ENCODE measurements at regions not wholly inside any gene's neighbourhood (a gene's known extent, or its start where the extent isn't known, plus 50 kb on each side); places are given as distances from the start of the nearest gene placed in this dataset.
"Not testable (repeated sequence)": the region's sequence is repeated elsewhere in the genome, so short reads cannot be mapped to it uniquely, and the experiment has no call there.

GRCh38 chr16:64089697-64090096, 1032.2 kb downstream of the CDH11 start:
- peak; percentile 9 for DNase-seq

- no peak for DNase-seq
Observed at GRCh38 chr16:64088838-64089237, 1033.0 kb downstream of the CDH11 start.

DNA sequence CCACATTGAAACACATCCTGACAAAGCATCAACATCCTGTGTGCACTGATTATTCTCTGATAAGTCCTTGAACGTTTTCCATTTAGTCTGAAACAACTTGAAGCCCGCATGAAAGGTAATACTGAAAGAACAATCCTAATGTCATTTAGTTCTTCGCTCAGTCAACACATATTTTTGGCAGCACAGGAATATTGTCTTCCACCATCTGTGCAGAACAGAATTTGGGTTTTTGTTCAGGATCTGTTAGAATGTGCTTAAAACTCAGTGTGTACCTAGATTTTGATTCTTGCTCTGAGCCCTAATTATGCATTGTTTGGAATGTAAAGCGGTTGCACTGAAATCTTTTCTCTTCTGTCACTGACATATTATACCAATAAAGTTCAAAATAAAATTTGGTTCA, 1036.6 kb downstream of the CDH11 start:
- DNase-seq = no peak

DNA sequence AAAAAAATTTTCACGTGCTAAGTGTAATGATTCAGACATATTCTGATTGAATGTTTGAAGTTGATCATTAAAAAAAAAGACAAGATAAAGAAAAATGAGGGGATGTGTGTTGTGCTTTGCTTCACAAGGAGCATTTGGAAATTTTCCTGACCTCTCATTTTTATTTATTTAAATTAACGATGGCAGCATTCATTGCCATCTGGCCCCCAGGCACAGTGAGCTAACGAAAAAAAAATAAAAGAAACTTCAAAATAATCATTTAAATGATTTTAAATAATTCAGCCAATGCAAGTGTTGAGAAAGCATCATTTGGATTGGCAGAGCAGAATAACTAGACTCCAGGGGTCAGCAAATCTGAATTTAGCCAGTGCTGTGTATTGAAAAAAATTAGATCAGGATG, 1037.2 kb downstream of the CDH11 start:
- no peak for DNase-seq

DNA sequence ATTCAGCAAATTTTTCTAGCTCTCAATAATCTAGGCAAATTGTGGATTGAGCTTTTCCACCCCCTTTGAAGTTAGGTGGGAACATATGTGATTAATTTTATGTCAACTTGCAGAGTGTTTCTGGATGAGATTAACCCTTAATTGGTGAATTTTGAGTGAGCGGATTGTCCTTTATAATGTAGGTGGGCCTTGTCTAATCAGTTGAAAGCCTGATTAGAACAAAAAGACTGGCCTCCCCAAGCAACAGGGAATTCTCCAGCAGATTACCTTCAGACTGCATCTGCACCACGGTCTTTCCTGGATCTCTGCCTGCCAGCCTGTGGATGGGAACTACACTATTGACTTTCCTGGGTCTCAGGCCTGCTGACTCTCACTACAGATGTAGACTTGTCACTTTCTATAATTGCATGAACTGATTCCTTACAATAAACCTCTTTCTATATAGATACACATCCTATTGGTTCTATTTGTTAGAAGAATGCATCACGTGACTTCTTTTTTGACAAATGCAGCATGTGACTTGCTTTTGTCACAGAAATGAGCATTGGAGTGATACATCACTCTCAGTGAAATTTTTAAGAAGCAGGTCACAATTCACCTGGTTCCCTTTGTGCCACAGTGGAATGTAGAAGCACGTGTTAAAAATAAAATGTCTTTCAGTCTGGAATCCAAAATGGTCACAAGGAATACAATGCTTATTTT, 1038.3 kb downstream of the CDH11 start:
- no peak for DNase-seq

- no peak for DNase-seq
Observed at GRCh38 chr16:64077242-64077641, 1044.6 kb downstream of the CDH11 start.

DNA sequence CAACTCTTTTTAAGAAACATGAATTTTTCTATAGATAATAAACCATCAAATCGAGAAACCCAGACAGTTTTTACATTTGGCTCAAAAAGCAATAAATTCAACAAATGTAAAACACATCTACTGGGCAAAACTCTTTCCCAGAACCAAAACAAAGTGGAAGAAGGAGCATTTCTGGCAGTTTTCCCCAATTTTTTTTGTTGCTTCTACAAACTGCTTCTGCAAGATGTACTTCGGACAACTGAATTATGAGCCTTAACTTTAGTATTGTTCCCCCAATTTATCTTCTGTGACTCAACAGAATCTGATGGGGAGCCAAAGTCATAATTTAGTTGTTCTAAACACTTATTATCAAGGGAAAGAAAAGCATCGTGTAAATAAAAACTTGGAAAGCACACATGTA, 1047.2 kb downstream of the CDH11 start:
- DNase-seq = no peak

DNA sequence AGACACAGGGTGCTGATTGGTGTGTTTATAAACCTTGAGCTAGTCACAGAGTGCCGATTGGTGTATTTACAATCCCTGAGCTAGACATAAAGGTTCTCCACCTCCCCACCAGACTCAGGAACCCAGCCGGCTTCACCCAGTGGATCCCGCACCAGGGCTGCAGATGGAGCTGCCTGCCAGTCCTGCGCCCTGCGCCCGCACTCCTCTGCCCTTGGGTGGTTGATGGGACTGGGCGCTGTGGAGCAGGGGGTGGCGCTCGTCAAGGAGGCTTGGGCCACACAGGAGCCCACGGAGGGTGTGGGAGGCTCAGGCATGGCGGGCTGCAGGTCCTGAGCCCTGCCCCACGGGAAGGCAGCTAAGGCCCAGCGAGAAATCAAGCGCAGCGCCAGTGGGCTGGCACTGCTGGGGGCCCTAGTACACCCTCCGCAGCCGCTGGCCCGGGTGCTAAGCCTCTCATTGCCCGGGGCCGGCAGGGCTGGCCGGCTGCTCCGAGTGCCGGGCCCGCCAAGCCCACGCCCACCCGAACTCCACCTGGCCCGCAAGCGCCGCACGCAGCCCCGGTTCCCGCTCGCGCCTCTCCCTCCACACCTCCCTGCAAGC, 1049.6 kb downstream of the CDH11 start:
- DNase-seq = not testable (repeated sequence)

- DNase-seq = no peak
Observed at GRCh38 chr16:64065523-64065922, 1056.3 kb downstream of the CDH11 start.

DNA sequence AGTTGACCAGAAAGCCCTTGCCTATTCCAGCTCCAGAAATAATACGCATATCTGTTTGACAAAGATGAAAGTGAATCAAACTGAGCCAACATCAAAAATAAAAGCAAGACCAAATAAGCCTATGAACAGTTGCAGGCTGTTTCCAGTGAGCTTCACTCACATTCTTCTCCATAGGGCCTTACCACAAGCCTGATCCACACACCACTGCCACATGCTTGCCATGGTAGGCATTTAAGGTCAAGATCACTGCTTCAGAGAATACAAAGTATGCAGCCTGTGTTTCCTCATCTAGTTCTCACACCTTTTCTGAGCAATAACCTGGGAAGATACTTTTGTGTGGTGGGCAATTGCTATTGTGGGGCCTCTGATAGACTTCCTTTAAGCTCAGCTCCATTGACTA, 1060.2 kb downstream of the CDH11 start:
- no peak for DNase-seq

DNA sequence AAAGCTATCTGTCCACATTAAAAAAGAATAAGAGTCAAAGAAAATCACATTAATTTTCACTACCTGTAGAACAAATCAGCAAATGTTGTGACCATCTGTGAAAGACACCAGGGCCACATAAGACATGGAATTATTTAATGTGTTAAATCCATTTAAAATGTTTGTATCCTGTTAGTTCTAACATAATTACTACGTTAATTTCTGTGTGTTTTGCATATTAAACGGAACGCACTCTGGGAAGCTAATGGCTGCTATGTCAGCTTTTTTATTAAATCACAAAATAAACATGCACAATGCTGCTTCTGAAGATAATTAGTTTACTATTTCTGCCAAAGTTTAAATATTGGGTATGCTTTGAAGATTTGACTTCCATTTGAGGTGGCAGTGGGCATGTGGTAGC, 1061.2 kb downstream of the CDH11 start:
- no peak for DNase-seq

DNA sequence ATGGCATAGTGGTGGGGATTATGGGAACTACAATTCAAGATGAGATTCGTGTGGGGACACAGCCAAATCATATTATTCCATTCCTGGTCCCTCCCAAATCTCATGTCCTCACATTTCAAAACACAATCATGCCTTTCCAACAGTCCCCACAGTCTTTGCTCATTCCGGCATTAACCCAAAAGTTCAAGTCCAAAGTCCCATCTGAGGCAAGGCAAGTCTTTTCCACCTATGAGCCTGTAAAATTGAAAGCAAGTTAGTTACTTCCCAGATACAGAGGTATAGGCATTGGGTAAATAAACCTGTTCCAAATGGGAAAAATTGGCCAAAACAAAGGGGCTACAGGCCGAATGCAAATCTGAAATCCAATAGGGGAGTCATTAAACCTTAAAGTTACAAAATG, 1063.2 kb downstream of the CDH11 start:
- DNase-seq = no peak

DNA sequence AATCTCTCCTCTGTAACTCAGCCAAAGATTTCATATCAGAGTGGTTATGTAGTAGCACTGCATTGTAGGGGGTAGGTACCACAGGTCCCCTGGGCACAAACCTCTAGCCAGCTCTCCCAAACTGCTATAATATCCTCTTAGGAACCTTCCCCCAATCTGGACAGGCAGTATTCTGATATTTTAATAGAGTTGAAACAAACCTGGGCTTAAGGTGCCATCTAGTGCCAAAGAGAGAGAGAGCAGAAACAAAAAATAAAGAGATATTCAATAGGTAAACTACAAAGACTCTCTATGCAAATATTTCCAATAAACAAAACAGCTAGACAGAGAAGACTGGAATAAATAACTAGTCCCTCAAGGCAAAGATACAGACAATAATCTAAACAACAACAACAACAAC, 1070.0 kb downstream of the CDH11 start:
- DNase-seq = peak; percentile 19

GRCh38 chr16:64047878-64048277, 1074.0 kb downstream of the CDH11 start:
- DNase-seq = no peak

DNA sequence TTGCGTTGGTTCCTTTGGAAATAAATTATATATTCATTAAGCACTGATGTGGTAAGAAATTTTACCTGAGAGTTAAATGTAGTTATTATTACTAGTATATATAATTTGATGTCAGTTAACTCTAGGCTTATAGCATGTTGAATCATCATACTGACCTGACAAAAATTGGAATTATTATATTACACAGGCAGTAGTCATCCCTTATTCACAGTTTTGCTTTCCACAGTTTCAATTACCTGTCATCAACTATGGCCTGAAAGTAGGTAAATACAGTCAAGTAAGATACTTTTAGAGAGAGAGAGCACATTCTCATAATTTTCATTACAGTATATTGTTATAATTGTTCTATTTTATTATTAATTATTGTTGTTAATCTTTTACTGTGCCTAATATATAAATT, 1074.7 kb downstream of the CDH11 start:
- DNase-seq = no peak

GRCh38 chr16:64035337-64035736, 1086.5 kb downstream of the CDH11 start:
- DNase-seq = no peak

- no peak for DNase-seq
Observed at GRCh38 chr16:64019339-64019738, 1102.5 kb downstream of the CDH11 start.

DNA sequence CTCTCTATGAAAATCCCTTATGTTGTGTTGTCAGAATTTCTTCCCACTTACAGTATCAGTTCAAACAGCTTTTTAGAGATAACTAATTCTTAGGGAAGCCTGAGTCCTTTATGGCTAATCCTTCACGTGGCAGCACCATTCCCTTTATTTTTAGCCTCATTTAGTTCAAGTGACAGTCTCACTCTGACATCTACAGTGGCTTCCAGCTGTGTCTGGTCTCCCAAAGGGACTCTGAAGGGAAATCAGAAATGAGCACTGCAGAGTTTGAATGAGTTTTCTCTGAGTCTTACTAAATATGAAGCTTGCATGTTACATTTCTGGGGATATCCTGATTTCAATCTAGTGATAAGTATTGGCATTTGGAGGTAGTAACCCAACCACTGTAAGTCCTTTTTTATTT, 1104.1 kb downstream of the CDH11 start:
- DNase-seq = no peak

DNA sequence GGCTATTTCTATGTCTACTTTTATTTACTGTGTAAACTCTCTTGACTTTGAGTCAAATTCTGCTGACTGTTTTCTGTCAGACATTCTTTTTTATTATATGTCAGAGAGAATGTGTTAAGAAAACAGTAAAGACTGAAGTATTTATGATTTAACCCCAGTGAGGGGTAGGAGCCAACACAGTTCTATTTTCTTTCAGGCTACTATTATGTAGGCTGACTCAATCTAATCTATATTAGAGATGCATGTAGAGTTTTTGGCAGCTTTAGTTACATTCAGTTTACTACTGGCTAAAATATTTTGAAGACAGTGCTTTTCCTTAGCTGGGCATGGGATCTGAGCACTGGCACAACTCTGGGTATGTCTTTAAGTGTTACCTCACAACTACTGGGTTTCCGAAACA, 1108.0 kb downstream of the CDH11 start:
- DNase-seq = no peak

DNA sequence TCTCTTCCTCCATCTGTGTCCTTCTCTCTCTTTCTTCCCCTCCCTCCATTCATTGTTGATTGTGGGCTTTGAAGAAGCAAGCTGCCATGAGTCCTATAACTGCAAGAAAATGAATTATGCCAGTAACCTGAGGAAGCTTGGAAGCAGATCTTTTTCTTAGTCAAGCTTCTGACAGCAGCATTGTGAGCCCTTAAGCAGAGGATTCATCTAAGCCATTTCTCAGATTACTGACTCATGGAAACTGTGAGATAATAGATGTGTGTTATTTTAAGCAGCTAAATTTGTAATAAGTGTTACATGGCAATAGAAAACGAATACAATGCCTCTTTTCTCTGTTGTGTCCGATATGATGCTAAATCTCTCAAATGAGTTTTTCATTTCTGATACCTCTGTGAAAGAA, 1109.7 kb downstream of the CDH11 start:
- no peak for DNase-seq

DNA sequence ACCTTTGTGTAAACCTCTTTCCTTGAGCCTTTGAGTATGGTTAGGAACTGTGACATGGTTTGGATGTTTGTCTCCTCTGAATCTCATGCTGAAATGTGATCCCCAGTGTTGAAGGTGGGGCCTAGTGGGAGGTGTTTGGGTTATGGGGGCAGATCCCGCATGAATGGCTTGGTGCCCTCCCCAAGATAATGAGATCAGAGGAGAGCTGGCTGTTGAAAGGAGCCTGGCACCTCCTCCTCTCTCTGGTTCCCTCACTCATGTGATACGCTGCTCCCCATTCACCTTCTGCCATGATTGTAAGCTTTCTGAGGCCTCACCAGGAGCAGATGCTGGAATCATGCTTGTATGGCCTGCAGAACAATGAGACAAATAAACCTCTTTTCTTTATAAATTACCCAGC, 1110.2 kb downstream of the CDH11 start:
- no peak for DNase-seq

DNA sequence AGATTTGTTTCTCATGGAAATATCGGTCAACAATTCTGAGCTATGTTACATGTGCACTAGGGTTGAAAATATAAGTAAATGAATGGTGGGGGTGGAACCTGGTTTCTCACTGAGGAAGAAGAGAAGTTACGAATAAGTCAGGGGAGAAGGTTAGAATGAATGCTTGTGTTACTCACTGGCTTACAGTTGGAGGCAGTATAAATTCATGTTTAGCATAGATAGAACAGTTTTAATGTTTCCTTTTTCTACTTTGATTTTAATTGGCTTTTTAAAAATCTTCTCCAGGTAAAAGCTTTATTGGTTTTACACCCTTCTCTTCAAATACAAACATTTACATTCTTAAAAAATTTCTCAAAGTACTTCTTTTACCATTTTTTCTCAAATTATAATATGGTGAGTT, 1113.7 kb downstream of the CDH11 start:
- no peak for DNase-seq

- no peak for DNase-seq
Observed at GRCh38 chr16:64004116-64004515, 1117.7 kb downstream of the CDH11 start.

GRCh38 chr16:63995025-63995424, 1126.8 kb downstream of the CDH11 start:
- no peak for DNase-seq

DNA sequence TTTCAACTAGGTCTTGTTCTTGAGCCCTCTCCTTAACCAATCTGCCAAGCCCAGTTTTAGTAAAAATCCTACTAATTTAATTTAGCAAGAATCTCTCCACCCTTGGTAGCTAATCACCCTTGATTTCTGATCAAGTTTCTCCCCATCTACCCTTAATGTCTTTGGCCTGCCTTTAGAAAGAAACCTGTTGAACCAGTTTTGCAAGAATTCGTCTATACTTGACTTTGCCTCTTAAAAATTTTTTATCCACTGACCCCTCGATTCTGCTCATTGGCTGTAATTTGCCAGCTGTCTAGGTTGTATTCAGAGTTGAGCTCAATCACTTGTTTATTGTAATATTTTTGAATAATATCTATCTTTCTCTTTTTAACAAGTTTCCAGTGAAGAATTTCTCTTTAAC, 1138.5 kb downstream of the CDH11 start:
- DNase-seq = no peak

Measured in SHP77 treated with DMSO at 0.1 percent for 48 hours (cell line).